OCI-LY1 (cell line): ENCODE measurements at regions not wholly inside any gene's neighbourhood (a gene's known extent, or its start where the extent isn't known, plus 50 kb on each side); places are given as distances from the start of the nearest gene placed in this dataset.

Source experiments
- H2AFZ ChIP-seq: fragments of 200-600 bp; sonication (generic), shearing (Covaris generic); 2 replicates; pipeline ENCODE4 v1.6.0; 2014; ENCODE audit warnings: antibody characterized with exemption, mild to moderate bottlenecking, low read length
- H3F3A ChIP-seq: fragments of 200-600 bp; sonication (generic), shearing (Covaris generic); 2 replicates; pipeline ENCODE4 v1.6.0; 2014; ENCODE audit warnings: mild to moderate bottlenecking, antibody characterized with exemption, low read length, moderate library complexity; ENCODE audit not compliant: insufficient read depth
- H3K27ac ChIP-seq: fragments of 200-600 bp; sonication (generic); 2 replicates; pipeline ENCODE4 v1.5.1; 2014; ENCODE audit warnings: low read length, mixed run types, mild to moderate bottlenecking, low read depth; ENCODE audit not compliant: poor library complexity, severe bottlenecking
- H3K27me3 ChIP-seq: fragments of 200-600 bp; sonication (generic); 2 replicates; pipeline ENCODE4 v1.6.0; 2014; ENCODE audit warnings: antibody characterized with exemption, mild to moderate bottlenecking, low read length, moderate library complexity; ENCODE audit not compliant: insufficient read depth
- H3K36me3 ChIP-seq: fragments of 200-600 bp; sonication (generic); 2 replicates; pipeline ENCODE4 v1.6.1; 2014; ENCODE audit warnings: mild to moderate bottlenecking, antibody characterized with exemption, low read length, moderate library complexity, mixed read lengths; ENCODE audit not compliant: insufficient read depth
- H3K4me1 ChIP-seq: fragments of 200-600 bp; sonication (generic); 2 replicates; pipeline ENCODE4 v1.5.1; 2014; ENCODE audit warnings: mild to moderate bottlenecking, low read length, moderate library complexity; ENCODE audit not compliant: insufficient read depth, severe bottlenecking
- H3K4me2 ChIP-seq: fragments of 200-600 bp; sonication (generic), shearing (Covaris generic); 2 replicates; pipeline ENCODE4 v1.6.1; 2014; ENCODE audit warnings: low read length
- H3K4me3 ChIP-seq: fragments of 200-600 bp; sonication (generic); 2 replicates; pipeline ENCODE4 v1.5.1; 2014; ENCODE audit warnings: low read length, low read depth, mild to moderate bottlenecking, mixed read lengths; ENCODE audit not compliant: poor library complexity, severe bottlenecking
- H3K79me2 ChIP-seq: fragments of 200-600 bp; shearing (Covaris generic); 2 replicates; pipeline ENCODE4 v1.6.1; 2016; ENCODE audit warnings: mixed run types, low read length, mixed read lengths; ENCODE audit not compliant: insufficient read depth
- H3K9ac ChIP-seq: fragments of 200-600 bp; sonication (generic), shearing (Covaris generic); 2 replicates; pipeline ENCODE4 v1.6.1; 2014; ENCODE audit warnings: mild to moderate bottlenecking, low read length, mixed read lengths
- H3K9me2 ChIP-seq: fragments of 200-600 bp; sonication (generic), shearing (Covaris generic); 2 replicates; pipeline ENCODE4 v1.6.1; 2014; ENCODE audit warnings: low read depth, mild to moderate bottlenecking, low read length, mixed read lengths
- H3K9me3 ChIP-seq: fragments of 200-600 bp; shearing (Covaris generic); 2 replicates; pipeline ENCODE4 v1.6.1; 2014; ENCODE audit warnings: low read length, mixed read lengths
- H4K20me1 ChIP-seq: fragments of 200-600 bp; sonication (generic), shearing (Covaris generic); 2 replicates; pipeline ENCODE4 v1.6.0; 2016; ENCODE audit warnings: mild to moderate bottlenecking, low read length; ENCODE audit not compliant: insufficient read depth
- EZH2 ChIP-seq: fragments of 200-600 bp; sonication (generic), shearing (Covaris generic); IDR thresholded peaks from 2 replicates; pipeline ENCODE4 v1.8.0; 2017; ENCODE audit warnings: borderline replicate concordance, mixed run types, mild to moderate bottlenecking, antibody characterized with exemption, low read length, moderate library complexity, mixed read lengths
- TF ChIP-seq, protein P1 (sequence below): fragments of 200-600 bp; sonication (generic), shearing (Covaris generic); IDR thresholded peaks from 2 replicates; pipeline ENCODE4 v1.5.1; 2017; ENCODE audit warnings: mild to moderate bottlenecking, antibody characterized with exemption, low read length, moderate library complexity, mixed read lengths

DNA sequence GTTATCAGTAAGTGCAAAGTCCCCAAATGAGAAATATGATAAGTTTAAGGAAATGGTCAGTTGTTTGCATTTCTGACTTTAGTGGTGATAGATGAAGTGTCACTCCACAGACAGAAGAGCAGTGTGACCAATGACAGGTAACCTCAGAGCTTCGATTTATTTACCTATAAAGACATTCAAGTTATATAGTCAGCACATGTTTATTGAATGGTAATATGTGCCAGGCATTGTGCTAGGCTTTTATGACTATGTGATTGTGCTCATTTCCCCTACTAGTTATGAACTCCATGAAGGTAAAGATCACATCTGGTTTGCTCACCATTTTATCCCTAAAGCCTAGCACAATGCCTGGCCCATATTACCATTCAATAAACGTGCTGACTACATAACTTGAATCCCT is 222.4 kb downstream of the HHIPL2 start:
- H2AFZ ChIP-seq = no peak overlapping the region
- no peak overlapping the region for H3K9ac ChIP-seq
- no peaks in the 10 kb centered on the region for H3K36me3 ChIP-seq
- TF ChIP-seq, protein P1, sequence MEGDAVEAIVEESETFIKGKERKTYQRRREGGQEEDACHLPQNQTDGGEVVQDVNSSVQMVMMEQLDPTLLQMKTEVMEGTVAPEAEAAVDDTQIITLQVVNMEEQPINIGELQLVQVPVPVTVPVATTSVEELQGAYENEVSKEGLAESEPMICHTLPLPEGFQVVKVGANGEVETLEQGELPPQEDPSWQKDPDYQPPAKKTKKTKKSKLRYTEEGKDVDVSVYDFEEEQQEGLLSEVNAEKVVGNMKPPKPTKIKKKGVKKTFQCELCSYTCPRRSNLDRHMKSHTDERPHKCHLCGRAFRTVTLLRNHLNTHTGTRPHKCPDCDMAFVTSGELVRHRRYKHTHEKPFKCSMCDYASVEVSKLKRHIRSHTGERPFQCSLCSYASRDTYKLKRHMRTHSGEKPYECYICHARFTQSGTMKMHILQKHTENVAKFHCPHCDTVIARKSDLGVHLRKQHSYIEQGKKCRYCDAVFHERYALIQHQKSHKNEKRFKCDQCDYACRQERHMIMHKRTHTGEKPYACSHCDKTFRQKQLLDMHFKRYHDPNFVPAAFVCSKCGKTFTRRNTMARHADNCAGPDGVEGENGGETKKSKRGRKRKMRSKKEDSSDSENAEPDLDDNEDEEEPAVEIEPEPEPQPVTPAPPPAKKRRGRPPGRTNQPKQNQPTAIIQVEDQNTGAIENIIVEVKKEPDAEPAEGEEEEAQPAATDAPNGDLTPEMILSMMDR = no peak
- no peak for TF ChIP-seq EZH2
- no peaks in the 10 kb centered on the region for H3K9me3 ChIP-seq
- no peaks in the 10 kb centered on the region for H3K9me2 ChIP-seq
- H3K4me1 ChIP-seq = no peaks in the 10 kb centered on the region
- no peak overlapping the region for H3K4me2 ChIP-seq
- no peak overlapping the region for H3K27ac ChIP-seq
- no peaks in the 10 kb centered on the region for H3K79me2 ChIP-seq
- no peak overlapping the region for H3K4me3 ChIP-seq
- H4K20me1 ChIP-seq = no peaks in the 10 kb centered on the region
- no peaks in the 10 kb centered on the region for H3F3A ChIP-seq
- H3K27me3 ChIP-seq = no peaks in the 10 kb centered on the region

GRCh38 chr1:222314839-222315238 is 233.1 kb downstream of the HHIPL2 start:
- Histone ChIP-seq H3K4me2 (no peak overlapping the region), H3K9ac (no peak overlapping the region), H2AFZ (no peak overlapping the region), H3K4me1 (no peaks in the 10 kb centered on the region), H3F3A (no peaks in the 10 kb centered on the region), H3K9me2 (no peaks in the 10 kb centered on the region), H3K27ac (no peak overlapping the region), H3K36me3 (no peaks in the 10 kb centered on the region), H3K27me3 (no peaks in the 10 kb centered on the region; the same call in 1 of the 2 replicates), H3K9me3 (no peaks in the 10 kb centered on the region), H3K4me3 (no peak overlapping the region), H3K79me2 (no peaks in the 10 kb centered on the region), H4K20me1 (no peaks in the 10 kb centered on the region)
- TF ChIP-seq EZH2 = no peak
- TF ChIP-seq, protein P1 = no peak

DNA sequence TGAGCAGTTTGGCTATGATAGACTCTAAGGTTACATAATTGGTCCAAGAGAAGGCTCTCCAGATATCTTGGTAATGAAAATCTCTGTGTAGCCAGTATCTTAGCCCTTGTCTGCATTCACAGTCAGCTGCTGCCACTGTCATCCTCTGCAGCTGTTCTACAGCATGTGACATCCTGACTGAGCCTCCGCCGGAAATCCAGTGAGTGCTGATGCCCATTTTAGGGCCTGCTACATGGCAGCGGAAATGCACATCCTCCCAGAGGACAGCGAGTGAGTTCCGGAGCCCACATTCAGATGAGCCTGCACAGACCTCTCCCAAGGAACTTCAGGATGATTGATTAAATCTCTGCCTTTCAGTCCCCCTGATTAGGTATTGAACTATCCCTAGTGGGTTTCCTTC is 237.1 kb downstream of the HHIPL2 start:
- Histone ChIP-seq H3K9me3 (no peaks in the 10 kb centered on the region), H3K4me1 (no peaks in the 10 kb centered on the region), H3K4me2 (no peak overlapping the region), H3K36me3 (no peaks in the 10 kb centered on the region), H3K4me3 (no peak overlapping the region), H3K9me2 (no peaks in the 10 kb centered on the region), H3F3A (no peaks in the 10 kb centered on the region), H3K27ac (no peak overlapping the region), H3K27me3 (no peaks in the 10 kb centered on the region), H2AFZ (no peak overlapping the region), H4K20me1 (no peaks in the 10 kb centered on the region), H3K9ac (no peak overlapping the region), H3K79me2 (no peaks in the 10 kb centered on the region)
- TF ChIP-seq, protein P1 = no peak
- no peak for TF ChIP-seq EZH2
